Nephron (organoid): ENCODE measurements at regions not wholly inside any gene's neighbourhood (a gene's known extent, or its start where the extent isn't known, plus 50 kb on each side); places are given as distances from the start of the nearest gene placed in this dataset.

Experiments
- H3K27ac Mint-ChIP-seq, 3 experiments: 2 replicates each; pipeline ENCODE4 v1.8.0; 2020; ENCODE audit warnings: mixed read lengths in 3 of 3, mild to moderate bottlenecking in 2 of 3, moderate library complexity in 1 of 3
- H3K27me3 Mint-ChIP-seq: 2 replicates; pipeline ENCODE4 v1.8.0; 2021; ENCODE audit warnings: low read depth, mild to moderate bottlenecking, moderate library complexity, mixed read lengths
- H3K36me3 Mint-ChIP-seq: 2 replicates; pipeline ENCODE4 v1.8.0; 2020; ENCODE audit warnings: low read depth, mixed read lengths
- H3K4me1 Mint-ChIP-seq: 2 replicates; pipeline ENCODE4 v1.8.0; 2020; ENCODE audit warnings: mixed read lengths
- H3K4me3 Mint-ChIP-seq, 3 experiments: 2 replicates each; pipeline ENCODE4 v1.8.0; 2020; ENCODE audit warnings: mild to moderate bottlenecking in 3 of 3, mixed read lengths in 3 of 3, moderate library complexity in 2 of 3
- H3K9me3 Mint-ChIP-seq: 2 replicates; pipeline ENCODE4 v1.8.0; 2020; ENCODE audit warnings: mixed read lengths
- CTCF ChIP-seq, 3 experiments: fragments of 200-600 bp; sonication (generic); IDR thresholded peaks; one replicate each; pipeline ENCODE4 v1.5.0; 2021; ENCODE audit warnings: antibody characterized with exemption in 3 of 3; ENCODE audit not compliant: unreplicated experiment in 3 of 3

- no peaks in the 10 kb centered on the region for H3K4me1 Mint-ChIP-seq
Observed at GRCh38 chr4:141932490-141932889, 296.1 kb downstream of the IL15 start.

GRCh38 chr4:141933978-141934377 lies 297.6 kb downstream of the IL15 start:
- TF ChIP-seq CTCF (IDR thresholded peaks at IDR 0.05; ENCODE audit: unreplicated experiment in 3 of 3): no peak
- Mint-ChIP-seq H3K4me1 (no peaks in the 10 kb centered on the region), H3K27ac (no peak overlapping the region), H3K4me3 (no peak overlapping the region), H3K27me3 (no peaks in the 10 kb centered on the region), H3K9me3 (peaks cover 20% of the 10 kb centered on the region), H3K36me3 (no peaks in the 10 kb centered on the region)

More at GRCh38 chr4:141932490-141932889, 296.1 kb downstream of the IL15 start:
- no peaks in the 10 kb centered on the region for H3K36me3 Mint-ChIP-seq
- no peaks in the 10 kb centered on the region for H3K27me3 Mint-ChIP-seq
- H3K27ac Mint-ChIP-seq: no peak overlapping the region
- peaks cover 11% of the 10 kb centered on the region for H3K9me3 Mint-ChIP-seq
- no peak for TF ChIP-seq CTCF (IDR thresholded peaks at IDR 0.05; ENCODE audit: unreplicated experiment in 3 of 3)
- no peak overlapping the region for H3K4me3 Mint-ChIP-seq

- Mint-ChIP-seq H3K4me1 (no peaks in the 10 kb centered on the region), H3K4me3 (no peak overlapping the region), H3K36me3 (no peaks in the 10 kb centered on the region), H3K27me3 (no peaks in the 10 kb centered on the region), H3K9me3 (peaks cover 7% of the 10 kb centered on the region), H3K27ac (no peak overlapping the region)
- no peak for TF ChIP-seq CTCF (IDR thresholded peaks at IDR 0.05; ENCODE audit: unreplicated experiment in 3 of 3)
Observed at GRCh38 chr4:141955696-141956095, 319.3 kb downstream of the IL15 start.

GRCh38 chr4:141957416-141957815 lies 321.0 kb downstream of the IL15 start:
- no peaks in the 10 kb centered on the region for H3K9me3 Mint-ChIP-seq
- no peak for TF ChIP-seq CTCF (IDR thresholded peaks at IDR 0.05; ENCODE audit: unreplicated experiment in 3 of 3)
- no peak overlapping the region for H3K4me3 Mint-ChIP-seq
- no peak overlapping the region for H3K27ac Mint-ChIP-seq
- H3K36me3 Mint-ChIP-seq: no peaks in the 10 kb centered on the region
- no peaks in the 10 kb centered on the region for H3K4me1 Mint-ChIP-seq
- no peaks in the 10 kb centered on the region for H3K27me3 Mint-ChIP-seq

- H3K4me1 Mint-ChIP-seq: no peaks in the 10 kb centered on the region
- H3K27ac Mint-ChIP-seq: no peak overlapping the region
- peaks cover 14% of the 10 kb centered on the region for H3K9me3 Mint-ChIP-seq
- no peaks in the 10 kb centered on the region for H3K36me3 Mint-ChIP-seq
- no peak for TF ChIP-seq CTCF (IDR thresholded peaks at IDR 0.05; ENCODE audit: unreplicated experiment in 3 of 3)
- no peaks in the 10 kb centered on the region for H3K27me3 Mint-ChIP-seq
- no peak overlapping the region for H3K4me3 Mint-ChIP-seq
Observed at GRCh38 chr4:141962486-141962885, 326.1 kb downstream of the IL15 start.

- H3K9me3 Mint-ChIP-seq: peaks cover 53% of the 10 kb centered on the region
- H3K4me1 Mint-ChIP-seq: peaks cover 6% of the 10 kb centered on the region
- no peak for TF ChIP-seq CTCF (IDR thresholded peaks at IDR 0.05; ENCODE audit: unreplicated experiment in 3 of 3)
- no peaks in the 10 kb centered on the region for H3K27me3 Mint-ChIP-seq
- H3K27ac Mint-ChIP-seq: no peak overlapping the region
- no peak overlapping the region for H3K4me3 Mint-ChIP-seq
- no peaks in the 10 kb centered on the region for H3K36me3 Mint-ChIP-seq
Observed at GRCh38 chr4:141971869-141972268, 335.5 kb downstream of the IL15 start.
